SK-N-MC (cell line): ENCODE measurements at regions not wholly inside any gene's neighbourhood (a gene's known extent, or its start where the extent isn't known, plus 50 kb on each side); places are given as distances from the start of the nearest gene placed in this dataset.

ENCODE experiments used
- EZH2 ChIP-seq: fragments of 200-600 bp; sonication (generic); IDR thresholded peaks from one replicate; pipeline ENCODE4 v1.6.1; 2017; ENCODE audit warnings: antibody characterized with exemption
- POLR2AphosphoS5 ChIP-seq: IDR thresholded peaks from 2 replicates; pipeline ENCODE4 v1.6.1; 2012; ENCODE audit warnings: mild to moderate bottlenecking, low read depth, low read length, borderline replicate concordance

- no peak for TF ChIP-seq EZH2
- TF ChIP-seq POLR2AphosphoS5, result no peak
Observed at GRCh38 chr3:70755526-70755925, 443.1 kb upstream of the MDFIC2 start.
